AG04450 (cell line): ENCODE measurements at regions not wholly inside any gene's neighbourhood (a gene's known extent, or its start where the extent isn't known, plus 50 kb on each side); places are given as distances from the start of the nearest gene placed in this dataset.

Experiments
- CTCF ChIA-PET: fragments of 300-600, 350-600 bp; formaldehyde crosslinking; extraction: SDS; loops from one replicate; lab custom pipeline; 2022; ENCODE audit warnings: antibody characterized with exemption, inconsistent platforms; lab: Charles Lee
- POLR2A ChIA-PET: fragments of 350-600 bp; formaldehyde crosslinking; extraction: SDS; loops from one replicate; lab custom pipeline; 2021; ENCODE audit warnings: antibody characterized with exemption, inconsistent platforms; lab: Yijun Ruan, JAX
- DNase-seq: peaks from one replicate; pipeline ENCODE4 v3.0.0-alpha.2; 2011; ENCODE audit warnings: low read depth, low spot score
- H3K27ac ChIP-seq: one replicate; pipeline ENCODE4 v1.5.1; 2012; ENCODE audit warnings: low read depth, low read length, control low read depth
- H3K27me3 ChIP-seq: one replicate; pipeline ENCODE4 v1.6.0; 2012; ENCODE audit warnings: low read length; ENCODE audit not compliant: control insufficient read depth, insufficient read depth
- H3K4me3 ChIP-seq: 2 replicates; pipeline ENCODE4 v1.5.1; 2011; ENCODE audit warnings: mild to moderate bottlenecking, low read depth, low read length, control low read depth
- H3K9me3 ChIP-seq: 2 replicates; pipeline ENCODE4 v1.5.1; 2012; ENCODE audit warnings: low read length; ENCODE audit not compliant: control insufficient read depth, insufficient read depth
- CTCF ChIP-seq: IDR thresholded peaks from 2 replicates; pipeline ENCODE4 v1.5.1; 2011; ENCODE audit warnings: low read depth, low read length, control low read depth, inconsistent platforms

GRCh38 chr12:107318556-107318805, 225.1 kb upstream of the CRY1 start:
- Histone ChIP-seq H3K4me3 (peak overlapping the region; percentile 68), H3K27ac (no peak overlapping the region), H3K27me3 (peaks cover 25% of the 10 kb centered on the region), H3K9me3 (no peaks in the 10 kb centered on the region; the same call in 1 of the 2 replicates)
- no peak for TF ChIP-seq CTCF
- CTCF ChIA-PET: interaction anchor here (0.8 to 3.8 kb wide), 4 partner anchors 81 to 290 kb away, joined by 4 to 16 read pairs (median 5); no protein-coding TSS in a partner anchor
- DNase-seq: no peak
- POLR2A ChIA-PET: interaction anchor here (0.7 to 1.2 kb wide), 2 partner anchors 68 to 81 kb away, joined by 3 read pairs; no protein-coding TSS in a partner anchor

DNA sequence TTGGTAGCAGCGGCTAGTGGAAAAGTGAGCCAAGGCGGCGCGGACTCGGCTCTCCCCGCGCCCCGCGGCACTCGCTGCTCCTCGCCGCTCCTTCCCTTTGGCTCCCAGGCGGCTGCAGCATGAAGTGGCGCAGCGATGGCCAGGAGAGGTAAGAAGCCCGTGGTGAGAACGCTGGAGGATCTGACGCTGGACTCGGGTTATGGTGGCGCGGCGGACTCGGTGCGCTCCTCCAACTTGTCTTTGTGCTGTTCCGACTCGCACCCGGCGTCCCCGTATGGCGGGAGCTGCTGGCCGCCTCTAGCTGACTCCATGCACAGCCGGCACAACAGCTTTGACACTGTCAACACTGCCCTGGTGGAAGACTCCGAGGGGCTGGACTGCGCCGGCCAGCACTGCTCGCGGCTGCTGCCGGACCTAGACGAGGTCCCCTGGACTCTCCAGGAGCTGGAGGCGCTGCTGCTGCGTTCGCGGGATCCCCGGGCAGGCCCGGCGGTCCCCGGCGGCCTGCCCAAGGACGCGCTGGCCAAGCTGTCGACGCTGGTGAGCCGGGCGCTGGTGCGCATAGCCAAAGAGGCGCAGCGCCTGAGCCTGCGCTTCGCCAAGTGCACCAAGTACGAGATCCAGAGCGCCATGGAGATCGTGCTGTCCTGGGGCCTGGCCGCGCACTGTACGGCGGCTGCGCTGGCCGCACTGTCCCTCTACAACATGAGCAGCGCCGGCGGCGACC, 225.6 kb upstream of the CRY1 start:
- POLR2A ChIA-PET: interaction anchor here (1.2 kb wide), 1 partner anchor 81 kb away, joined by 3 read pairs; no protein-coding TSS in a partner anchor
- DNase-seq: no peak
- H3K4me3 ChIP-seq: peak overlapping the region; percentile 68
- H3K27ac ChIP-seq: no peak overlapping the region
- H3K27me3 ChIP-seq: peaks cover 21% of the 10 kb centered on the region
- no peaks in the 10 kb centered on the region; the same call in 1 of the 2 replicates for H3K9me3 ChIP-seq
- CTCF ChIA-PET: interaction anchor here (0.8 to 3.8 kb wide), 4 partner anchors 81 to 290 kb away, joined by 4 to 16 read pairs (median 5); no protein-coding TSS in a partner anchor
- TF ChIP-seq CTCF: no peak

GRCh38 chr12:107319533-107320032, 226.2 kb upstream of the CRY1 start:
- H3K27me3 ChIP-seq: peaks cover 18% of the 10 kb centered on the region
- H3K9me3 ChIP-seq: no peaks in the 10 kb centered on the region; the same call in 1 of the 2 replicates
- no peak for TF ChIP-seq CTCF
- DNase-seq: no peak
- peak overlapping the region; percentile 68 for H3K4me3 ChIP-seq
- CTCF ChIA-PET: interaction anchor here (1.4 to 3.8 kb wide), 2 partner anchors 187 to 287 kb away, joined by 4 to 16 read pairs; no protein-coding TSS in a partner anchor
- no peak overlapping the region for H3K27ac ChIP-seq
- POLR2A ChIA-PET: interaction anchor here (1.2 kb wide), 1 partner anchor 82 kb away, joined by 3 read pairs; no protein-coding TSS in a partner anchor

DNA sequence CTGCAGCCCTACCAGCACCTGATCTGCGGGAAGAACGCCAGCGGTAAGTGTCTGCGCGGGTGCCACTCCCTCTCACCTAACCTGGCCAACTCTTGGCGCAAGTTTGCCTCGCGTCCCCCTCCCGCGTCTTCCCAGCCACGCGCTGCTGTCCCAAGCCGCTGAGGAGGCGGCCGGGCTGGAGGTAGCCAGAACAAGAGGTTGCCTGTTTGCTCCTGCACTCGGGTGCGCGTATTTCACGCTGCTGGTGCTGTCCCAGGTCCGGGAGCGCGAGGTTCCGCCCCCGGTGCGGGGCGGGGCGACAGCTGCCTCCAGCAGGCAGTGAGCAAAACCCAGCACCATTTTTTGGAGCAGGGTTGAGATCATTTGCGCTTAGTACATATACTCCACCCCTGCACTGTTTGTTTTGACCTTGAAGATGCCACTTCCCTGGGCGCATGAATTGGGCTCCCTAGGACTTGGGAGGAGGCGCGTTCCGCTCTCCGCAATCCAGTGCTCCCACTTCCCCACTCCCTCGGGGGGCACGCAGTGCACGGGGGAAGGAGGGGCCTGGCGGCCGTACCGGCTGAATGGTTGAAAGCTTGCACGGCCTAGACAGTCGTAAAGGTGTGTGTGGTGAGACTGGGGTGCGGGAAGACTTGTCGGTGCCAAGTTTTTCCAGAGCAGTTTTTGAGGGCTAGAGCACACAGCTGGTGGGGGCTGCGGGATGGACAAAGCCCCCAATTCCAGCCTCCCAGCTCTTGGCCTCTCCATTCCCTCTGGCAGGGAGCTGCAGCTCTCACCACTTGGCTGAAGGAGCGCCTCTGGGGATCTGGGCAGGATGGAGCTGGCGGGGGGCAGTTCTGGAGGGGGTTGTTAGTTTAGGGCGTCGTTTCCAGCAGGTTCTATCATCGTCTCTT, 226.9 kb upstream of the CRY1 start:
- peak overlapping the region; percentile 67 for H3K4me3 ChIP-seq
- H3K27ac ChIP-seq: no peak overlapping the region
- no peaks in the 10 kb centered on the region; the same call in 1 of the 2 replicates for H3K9me3 ChIP-seq
- no peak for DNase-seq
- peaks cover 13% of the 10 kb centered on the region for H3K27me3 ChIP-seq
- ChIA-PET POLR2A (interaction anchor here (0.7 to 1.1 kb wide), 2 partner anchors 137 to 188 kb away, joined by 3 read pairs; no protein-coding TSS in a partner anchor), CTCF (interaction anchor here (0.6 to 3.8 kb wide), 5 partner anchors 13 to 356 kb away, joined by 3 to 16 read pairs (median 5); no protein-coding TSS in a partner anchor)
- TF ChIP-seq CTCF: no peak
